ENCODE measurements at regions not wholly inside any gene's neighbourhood (a gene's known extent, or its start where the extent isn't known, plus 50 kb on each side); places are given as distances from the start of the nearest gene placed in this dataset.

GRCh38 chr13:106986687-106987426 is 418.9 kb upstream of the ARGLU1 start:
- Histone ChIP-seq H3K36me3 (ENCODE audit: control insufficient read depth, insufficient read depth, low read length) (no peaks in the 10 kb centered on the region), H3K27me3 (ENCODE audit: control insufficient read depth in 2 of 2, insufficient read depth in 2 of 2, low read length in 2 of 2) (no peaks in the 10 kb centered on the region), H3K4me1 (replicated peaks in 1 of 2; ENCODE audit: control insufficient read depth in 2 of 2, insufficient read depth in 2 of 2, low read length in 2 of 2) (no peaks in the 10 kb centered on the region), H3K4me3 (no peak overlapping the region), H3K9me3 (replicated peaks; ENCODE audit: control insufficient read depth, insufficient read depth, low read depth, low read length) (no peaks in the 10 kb centered on the region), H2AFZ (ENCODE audit: low read depth, low read length) (no peak overlapping the region), H4K20me1 (replicated peaks; ENCODE audit: control insufficient read depth, insufficient read depth, low read length) (no peaks in the 10 kb centered on the region), H3K9me1 (ENCODE audit: control insufficient read depth, insufficient read depth, low read length) (no peaks in the 10 kb centered on the region), H3K27ac (ENCODE audit: extremely low read depth, low read depth, low read length) (no peak overlapping the region), H3K4me2 (ENCODE audit: insufficient read depth, low read length) (no peak overlapping the region), H3K79me2 (ENCODE audit: control insufficient read depth, insufficient read depth, low read length) (no peaks in the 10 kb centered on the region), H3K9ac (ENCODE audit: insufficient read depth in 1 of 2, low read depth in 2 of 2, low read length in 2 of 2) (no peak overlapping the region)
- BruUV-seq (replicated peaks): no TSS peak
- FAIRE-seq (no peak), DNase-seq (ENCODE audit: extremely low read depth in 1 of 4, low spot score in 3 of 4) (no peak), ATAC-seq (no peak)
- ChIA-PET POLR2A (no interaction called here), CTCF (ENCODE audit: low intra/inter-chr PET ratio) (no interaction called here)
- TF ChIP-seq TOE1 (IDR thresholded peaks at IDR 0.05; ENCODE audit: borderline replicate concordance) (no peak), TOE1 (CRISPR knock-in tag; IDR thresholded peaks at IDR 0.05; ENCODE audit: borderline replicate concordance, low read depth) (no peak), E2F3 (CRISPR knock-in tag; IDR thresholded peaks at IDR 0.05) (no peak), NR3C1 (CRISPR knock-in tag; IDR thresholded peaks at IDR 0.05) (no peak), SAFB2 (IDR thresholded peaks at IDR 0.05; ENCODE audit: borderline replicate concordance, low read depth, low read length, severe bottlenecking) (no peak)
- TF ChIP-seq, protein P1, sequence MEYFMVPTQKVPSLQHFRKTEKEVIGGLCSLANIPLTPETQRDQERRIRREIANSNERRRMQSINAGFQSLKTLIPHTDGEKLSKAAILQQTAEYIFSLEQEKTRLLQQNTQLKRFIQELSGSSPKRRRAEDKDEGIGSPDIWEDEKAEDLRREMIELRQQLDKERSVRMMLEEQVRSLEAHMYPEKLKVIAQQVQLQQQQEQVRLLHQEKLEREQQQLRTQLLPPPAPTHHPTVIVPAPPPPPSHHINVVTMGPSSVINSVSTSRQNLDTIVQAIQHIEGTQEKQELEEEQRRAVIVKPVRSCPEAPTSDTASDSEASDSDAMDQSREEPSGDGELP (CRISPR knock-in tag; IDR thresholded peaks at IDR 0.05; ENCODE audit: borderline replicate concordance): no peak
- 0% methylated on average over 10 of the region's 10 CpGs for WGBS (ENCODE audit: insufficient coverage, low coverage, missing lambda C conversion rate)
- in situ Hi-C loops (cut with MboI) (no loop called here), intact Hi-C loops (cut with micrococcal nuclease) (no loop called here)

Measured in K562 (cell line).